PFSK-1 (cell line): ENCODE measurements at regions not wholly inside any gene's neighbourhood (a gene's known extent, or its start where the extent isn't known, plus 50 kb on each side); places are given as distances from the start of the nearest gene placed in this dataset.

ENCODE experiments used
- POLR2AphosphoS5 ChIP-seq: IDR thresholded peaks from 2 replicates; pipeline ENCODE4 v1.6.1; 2012; ENCODE audit warnings: low read depth, mild to moderate bottlenecking, control low read depth, low read length, moderate library complexity
- REST ChIP-seq, 2 experiments: IDR thresholded peaks; 2 replicates each; pipeline versions ENCODE4 v1.6.1 to v1.8.0; 2011 to 2012; ENCODE audit warnings: low read depth in 2 of 2, low read length in 2 of 2, control low read depth in 1 of 2, inconsistent platforms in 1 of 2, mild to moderate bottlenecking in 1 of 2, moderate library complexity in 1 of 2; ENCODE audit not compliant: insufficient read depth in 1 of 2
- SIN3A ChIP-seq: IDR thresholded peaks from 2 replicates; pipeline ENCODE4 v1.6.1; 2012; ENCODE audit warnings: mild to moderate bottlenecking, low read length, moderate library complexity, borderline replicate concordance; ENCODE audit not compliant: insufficient read depth
- TAF1 ChIP-seq: IDR thresholded peaks from 2 replicates; pipeline ENCODE4 v1.6.1; 2012; ENCODE audit warnings: low read length, control low read depth, borderline replicate concordance; ENCODE audit not compliant: insufficient read depth

GRCh38 chr2:2690985-2691384, 359.9 kb upstream of the MYT1L start:
- no peak for TF ChIP-seq POLR2AphosphoS5
- no peak for TF ChIP-seq SIN3A
- TF ChIP-seq TAF1: no peak
- TF ChIP-seq REST (IDR thresholded peaks at IDR 0.05; ENCODE audit: insufficient read depth in 1 of 2, low read depth in 2 of 2, low read length in 2 of 2): no peak
